Suprapubic skin (tissue), 3 donors: ENCODE measurements at regions not wholly inside any gene's neighbourhood (a gene's known extent, or its start where the extent isn't known, plus 50 kb on each side); places are given as distances from the start of the nearest gene placed in this dataset.

Experiments
- POLR2A ChIP-seq, 2 donors: fragments of 450-650 bp; IDR thresholded peaks; one replicate each; pipeline ENCODE4 v1.6.1; 2017; ENCODE audit warnings: antibody characterized with exemption in 2 of 2, mild to moderate bottlenecking in 2 of 2, moderate library complexity in 2 of 2
- TF ChIP-seq, protein P1 (sequence below), 2 donors: fragments of 200-600 bp in 1 of 2; fragments of 450-650 bp in 1 of 2; sonication (generic) in 1 of 2; IDR thresholded peaks; one replicate each; pipeline ENCODE4 v1.5.1; 2016 to 2019; ENCODE audit warnings: antibody characterized with exemption in 2 of 2, mild to moderate bottlenecking in 1 of 2, moderate library complexity in 1 of 2

DNA sequence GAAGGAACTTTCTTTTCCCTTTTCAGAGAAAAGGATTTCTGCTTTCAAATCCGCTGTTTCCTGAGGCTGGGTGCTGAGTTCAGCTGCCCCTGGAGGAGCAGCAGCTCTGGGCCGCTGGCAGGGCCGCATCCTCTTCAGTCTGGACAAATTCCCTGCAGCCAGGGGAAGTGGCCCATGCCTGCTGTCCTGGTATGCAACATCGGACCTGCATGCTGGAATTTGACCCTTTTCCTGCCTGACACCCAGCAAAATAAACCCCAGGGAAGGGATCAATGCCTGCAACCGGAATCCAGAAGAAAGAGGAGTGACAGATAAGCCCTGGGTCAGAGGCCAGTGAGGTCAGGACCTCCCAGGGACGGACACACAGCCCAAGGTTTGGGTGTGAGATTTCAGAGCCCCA, 54.1 kb upstream of the LINC01488 start:
- TF ChIP-seq, protein P1, sequence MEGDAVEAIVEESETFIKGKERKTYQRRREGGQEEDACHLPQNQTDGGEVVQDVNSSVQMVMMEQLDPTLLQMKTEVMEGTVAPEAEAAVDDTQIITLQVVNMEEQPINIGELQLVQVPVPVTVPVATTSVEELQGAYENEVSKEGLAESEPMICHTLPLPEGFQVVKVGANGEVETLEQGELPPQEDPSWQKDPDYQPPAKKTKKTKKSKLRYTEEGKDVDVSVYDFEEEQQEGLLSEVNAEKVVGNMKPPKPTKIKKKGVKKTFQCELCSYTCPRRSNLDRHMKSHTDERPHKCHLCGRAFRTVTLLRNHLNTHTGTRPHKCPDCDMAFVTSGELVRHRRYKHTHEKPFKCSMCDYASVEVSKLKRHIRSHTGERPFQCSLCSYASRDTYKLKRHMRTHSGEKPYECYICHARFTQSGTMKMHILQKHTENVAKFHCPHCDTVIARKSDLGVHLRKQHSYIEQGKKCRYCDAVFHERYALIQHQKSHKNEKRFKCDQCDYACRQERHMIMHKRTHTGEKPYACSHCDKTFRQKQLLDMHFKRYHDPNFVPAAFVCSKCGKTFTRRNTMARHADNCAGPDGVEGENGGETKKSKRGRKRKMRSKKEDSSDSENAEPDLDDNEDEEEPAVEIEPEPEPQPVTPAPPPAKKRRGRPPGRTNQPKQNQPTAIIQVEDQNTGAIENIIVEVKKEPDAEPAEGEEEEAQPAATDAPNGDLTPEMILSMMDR (IDR thresholded peaks at IDR 0.05), result no peak
- TF ChIP-seq POLR2A (IDR thresholded peaks at IDR 0.05), result no peak
